Sciatic nerve (tissue), 2 donors: ENCODE measurements at regions not wholly inside any gene's neighbourhood (a gene's known extent, or its start where the extent isn't known, plus 50 kb on each side); places are given as distances from the start of the nearest gene placed in this dataset.
"Not testable (repeated sequence)": the region's sequence is repeated elsewhere in the genome, so short reads cannot be mapped to it uniquely, and the experiment has no call there.

ENCODE experiments used
- ATAC-seq: fragments of 200-7000 bp; cut with Tn5 transposase; one replicate; pipeline ENCODE4 v1.9.1; 2020; ENCODE audit warnings: mild to moderate bottlenecking, moderate library complexity
- DNase-seq: peaks from one replicate; pipeline ENCODE4 v3.0.0-alpha.2; 2020; ENCODE audit warnings: low spot score
- intact Hi-C: fragments of 100-400 bp; cut with DNase I; formaldehyde crosslinking; loops from one replicate; pipeline ENCODE4 v1.14.2; 2022
- donor health status: DM: no; HTN: no; CAD: no.
- donor health status: DM: no; HTN: no; CAD: no.

DNA sequence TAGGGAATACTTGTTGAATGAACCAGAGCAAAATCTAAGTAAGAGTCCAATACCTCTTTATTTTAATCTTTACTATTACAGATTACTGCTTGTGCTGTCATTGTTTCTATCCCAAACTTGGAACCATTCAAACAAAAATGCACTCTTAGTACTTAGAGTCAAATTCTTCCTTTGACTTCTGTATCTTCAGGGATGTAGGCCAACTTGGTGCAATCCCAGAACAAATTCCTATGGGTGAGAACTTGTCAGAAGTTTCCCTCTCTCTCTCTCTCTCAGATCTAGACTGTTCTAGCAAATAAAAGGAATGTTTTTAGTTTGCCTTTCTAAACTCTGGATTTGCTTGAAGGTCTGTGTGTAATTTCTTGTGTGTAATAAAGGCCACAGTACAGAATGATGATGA, 329.0 kb upstream of the TMTC4 start:
- intact Hi-C loops = no loop called here
- no peak for ATAC-seq
- DNase-seq = no peak

DNA sequence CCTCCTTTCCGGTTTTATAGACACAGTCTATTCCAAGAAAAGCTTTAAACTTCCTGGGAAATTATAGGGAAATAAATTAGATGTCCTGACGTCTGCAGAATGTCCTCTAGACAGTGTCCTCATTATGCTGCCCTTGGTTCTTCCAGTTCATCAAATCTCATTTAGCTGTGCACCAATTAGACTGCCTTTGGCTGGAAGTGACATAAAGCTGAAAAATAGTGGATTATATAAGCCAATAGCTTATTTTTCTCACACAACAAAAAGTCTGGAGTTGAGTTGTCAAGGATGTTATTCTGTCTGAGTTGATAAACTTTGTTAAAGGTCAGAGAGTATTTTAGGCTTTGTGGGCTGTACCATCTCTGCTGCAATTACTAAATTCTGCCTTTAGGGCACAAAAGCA, 314.8 kb upstream of the TMTC4 start:
- DNase-seq (no peak), ATAC-seq (no peak)
- intact Hi-C loops = no loop called here

DNA sequence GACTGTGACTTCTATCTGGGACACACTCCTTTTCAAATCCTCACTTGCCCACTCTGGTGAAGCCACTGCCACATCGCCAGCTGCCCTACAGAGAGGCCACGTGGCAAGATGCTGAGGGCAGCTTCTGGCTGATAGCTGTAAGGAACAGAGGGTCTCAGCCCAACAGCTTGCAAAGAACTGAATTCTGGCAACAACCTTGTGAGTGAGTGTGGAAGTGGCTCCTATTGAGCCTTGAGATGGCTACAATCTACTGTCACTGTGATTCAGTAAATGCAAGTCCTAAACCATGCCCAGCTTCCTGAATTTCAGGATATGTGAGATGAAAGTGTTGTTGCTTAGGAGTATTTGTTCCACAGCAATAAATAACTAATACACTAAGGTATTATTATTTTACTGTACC, 314.3 kb upstream of the TMTC4 start:
- intact Hi-C loops = no loop called here
- ATAC-seq (no peak), DNase-seq (no peak)

DNA sequence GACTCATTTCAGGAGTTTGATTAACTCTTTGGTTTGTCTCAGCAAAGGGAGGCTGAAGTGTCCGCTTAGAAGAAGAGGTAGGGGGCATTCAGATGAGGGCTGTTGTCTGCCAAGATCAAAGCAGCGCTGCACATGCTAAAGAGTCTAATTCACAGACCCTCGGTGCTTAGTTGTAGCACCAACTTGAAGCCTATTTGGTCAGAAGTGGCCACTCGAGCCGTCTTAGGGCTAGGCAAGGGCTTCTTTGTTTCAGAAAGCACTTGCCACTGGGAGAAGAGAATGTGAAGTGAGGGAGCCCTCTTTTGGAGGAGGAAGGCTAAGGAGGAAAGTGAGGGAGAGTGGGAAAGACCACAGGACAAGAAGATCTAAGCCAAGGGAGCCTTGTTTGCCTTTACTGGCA, 313.4 kb upstream of the TMTC4 start:
- intact Hi-C loops = no loop called here
- no peak for ATAC-seq
- DNase-seq = no peak

DNA sequence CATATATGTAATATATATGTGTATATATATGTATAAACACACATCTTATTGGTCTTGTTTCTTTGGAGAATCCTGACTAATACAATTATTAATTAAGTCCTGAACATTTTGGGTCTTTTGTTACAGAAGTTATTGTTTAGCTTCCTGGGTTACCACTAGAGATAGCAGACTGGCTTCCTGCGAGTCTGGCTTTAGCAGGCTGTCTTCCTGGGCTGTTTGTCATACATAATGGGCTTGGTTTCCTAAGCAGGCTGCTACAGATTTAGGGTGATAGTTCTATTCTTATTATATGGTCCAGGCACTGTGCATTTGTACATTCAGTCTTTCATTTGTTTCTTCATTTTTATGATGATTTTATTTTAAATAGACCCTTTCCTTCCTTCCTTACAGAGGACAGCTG, 312.0 kb upstream of the TMTC4 start:
- ATAC-seq = no peak
- intact Hi-C loops = no loop called here
- DNase-seq = no peak

DNA sequence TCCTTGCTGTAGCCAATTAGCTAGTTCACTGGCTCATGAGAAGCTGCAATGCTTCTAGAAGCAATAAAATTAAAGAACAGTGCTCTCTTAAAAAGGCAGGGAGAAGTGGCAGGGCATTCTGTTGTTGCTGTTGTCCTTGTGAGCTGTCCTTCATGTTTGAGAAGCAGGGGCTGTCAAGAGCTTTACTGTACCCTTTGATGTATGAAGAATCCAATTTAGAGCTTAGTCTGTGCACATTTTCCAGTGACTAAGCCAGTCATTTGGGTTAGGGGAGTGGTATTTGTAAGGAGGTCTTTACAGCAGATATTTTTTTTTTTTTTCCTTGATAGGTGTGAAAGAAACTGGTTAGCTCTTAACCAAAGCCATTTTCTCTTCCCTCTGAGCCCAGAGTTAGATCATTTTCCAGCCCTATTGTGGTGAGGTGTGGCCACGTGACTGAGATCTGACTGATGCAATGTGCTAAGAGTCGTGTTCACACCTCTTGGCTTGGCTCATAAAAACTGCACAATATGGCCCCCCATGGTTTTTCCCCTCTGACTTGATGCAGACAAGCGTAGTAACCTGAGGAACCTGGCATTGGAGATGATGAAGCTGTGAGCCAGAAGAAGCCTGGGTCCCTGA, 309.6 kb upstream of the TMTC4 start:
- DNase-seq (no peak), ATAC-seq (no peak)
- intact Hi-C loops = no loop called here

DNA sequence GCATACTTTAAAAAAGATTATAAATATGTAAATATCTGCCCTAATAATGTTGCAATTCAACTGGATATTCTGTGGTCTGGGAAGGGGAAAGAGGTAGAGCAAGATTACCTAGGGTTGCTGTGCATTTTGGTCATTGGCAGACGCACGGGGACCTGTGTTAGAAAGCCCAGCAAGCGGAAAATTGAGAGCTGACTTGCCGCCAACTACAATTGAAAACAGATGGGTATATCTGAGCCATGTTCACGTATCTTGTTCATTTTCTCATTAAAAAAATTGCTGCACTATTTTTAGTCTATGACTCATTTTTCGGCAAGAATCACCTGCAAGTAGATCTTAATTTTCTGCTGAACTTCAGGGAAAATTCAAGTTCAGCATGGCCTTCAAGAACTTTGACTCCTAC, 308.5 kb upstream of the TMTC4 start:
- ATAC-seq (no peak), DNase-seq (no peak)
- intact Hi-C loops = no loop called here

DNA sequence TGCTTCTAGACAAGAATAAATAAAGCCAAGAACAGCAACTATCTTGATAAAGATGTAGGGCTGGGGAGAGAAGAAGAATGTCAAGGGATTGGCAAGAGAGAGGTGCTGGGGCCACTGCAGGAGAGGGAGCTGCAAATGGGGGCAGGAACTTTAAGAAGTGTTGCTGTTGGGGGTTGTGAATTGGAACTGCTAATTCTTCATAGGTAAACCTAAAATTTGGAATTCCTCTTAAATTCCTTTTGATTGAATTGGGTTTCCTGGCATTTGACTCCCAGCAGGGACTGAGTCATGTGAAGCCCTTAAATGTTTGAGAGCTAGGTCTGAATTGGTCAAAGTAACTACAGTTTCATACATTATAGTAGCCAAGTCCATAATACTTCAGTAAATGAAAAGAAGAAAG, 305.6 kb upstream of the TMTC4 start:
- ATAC-seq = no peak
- no peak for DNase-seq
- intact Hi-C loops = no loop called here

DNA sequence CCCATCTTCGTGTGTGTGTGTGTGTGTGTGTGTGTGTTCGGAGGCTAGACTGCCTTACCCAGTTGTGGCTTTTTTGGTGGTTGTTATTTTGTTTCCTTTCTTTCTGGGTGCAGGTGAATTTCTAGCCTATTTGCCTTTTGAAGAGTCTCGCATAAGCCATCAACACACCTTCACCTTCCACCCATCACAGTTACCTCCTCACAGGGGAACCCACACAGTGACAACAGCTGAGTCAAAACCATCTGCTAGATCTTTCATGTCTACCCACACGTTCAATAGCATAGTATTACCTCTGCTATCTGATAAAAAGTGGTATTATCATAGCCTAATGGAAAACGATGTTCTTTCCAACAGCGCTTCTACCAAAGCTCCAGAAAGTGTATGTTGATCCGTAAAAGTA, 303.2 kb upstream of the TMTC4 start:
- DNase-seq (no peak), ATAC-seq (no peak)
- intact Hi-C loops = no loop called here

DNA sequence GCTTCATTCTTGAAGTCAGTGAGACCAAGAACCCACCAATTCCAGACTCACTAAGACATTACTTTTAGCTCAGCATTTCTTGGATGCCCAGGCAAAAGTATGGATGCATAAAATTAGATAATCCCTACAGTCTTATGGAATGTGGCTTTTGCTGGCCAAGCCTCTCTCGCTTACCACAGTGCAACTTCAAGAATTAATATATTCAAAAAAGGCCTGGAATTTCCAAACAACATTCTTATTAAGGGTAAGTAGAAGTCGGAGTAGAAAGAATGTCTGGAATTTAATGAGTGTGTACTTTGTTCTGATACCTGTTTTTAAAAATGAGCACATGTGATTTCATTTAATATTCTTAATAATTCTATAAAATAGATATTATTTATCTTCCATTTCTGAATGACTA, 302.4 kb upstream of the TMTC4 start:
- intact Hi-C loops = no loop called here
- no peak for ATAC-seq
- DNase-seq = no peak

DNA sequence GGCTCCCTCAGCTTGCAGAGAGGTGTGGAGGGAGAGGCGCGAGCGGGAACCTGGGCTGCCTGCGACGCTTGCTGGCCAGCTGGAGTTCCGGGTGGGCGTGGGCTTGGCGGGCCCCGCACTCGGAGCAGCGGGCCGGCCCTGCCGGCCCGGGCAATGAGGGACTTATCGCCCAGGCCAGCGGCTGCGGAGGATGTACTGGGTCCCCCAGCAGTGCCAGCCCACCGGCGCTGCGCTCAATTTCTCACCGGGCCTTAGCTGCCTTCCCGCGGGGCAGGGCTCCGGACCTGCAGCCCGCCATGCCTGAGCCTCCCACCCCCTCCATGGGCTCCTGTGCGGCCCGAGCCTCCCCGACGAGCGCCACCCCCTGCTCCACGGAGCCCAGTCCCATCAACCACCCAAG, 301.1 kb upstream of the TMTC4 start:
- intact Hi-C loops, ATAC-seq, DNase-seq: not testable (repeated sequence)

DNA sequence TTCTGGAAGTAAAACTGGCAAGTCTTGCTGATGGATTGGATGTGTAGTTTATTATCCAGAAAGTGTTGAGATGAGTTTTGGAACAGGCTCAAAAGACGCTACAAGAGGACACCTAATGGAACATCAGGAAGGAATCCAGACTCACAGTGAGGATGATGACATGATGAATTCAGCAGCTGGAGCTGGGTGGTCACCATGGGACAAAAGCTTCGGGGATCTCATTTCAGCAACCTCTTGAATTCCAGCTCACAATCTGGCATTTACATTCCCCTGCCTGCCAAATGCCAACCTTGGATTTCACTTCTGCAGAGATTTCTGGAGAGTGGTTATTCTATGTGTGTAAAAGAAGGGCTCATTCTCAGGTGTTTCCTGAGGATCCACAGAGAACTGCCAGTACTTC, 288.0 kb upstream of the TMTC4 start:
- DNase-seq = no peak
- no peak for ATAC-seq
- intact Hi-C loops = no loop called here

DNA sequence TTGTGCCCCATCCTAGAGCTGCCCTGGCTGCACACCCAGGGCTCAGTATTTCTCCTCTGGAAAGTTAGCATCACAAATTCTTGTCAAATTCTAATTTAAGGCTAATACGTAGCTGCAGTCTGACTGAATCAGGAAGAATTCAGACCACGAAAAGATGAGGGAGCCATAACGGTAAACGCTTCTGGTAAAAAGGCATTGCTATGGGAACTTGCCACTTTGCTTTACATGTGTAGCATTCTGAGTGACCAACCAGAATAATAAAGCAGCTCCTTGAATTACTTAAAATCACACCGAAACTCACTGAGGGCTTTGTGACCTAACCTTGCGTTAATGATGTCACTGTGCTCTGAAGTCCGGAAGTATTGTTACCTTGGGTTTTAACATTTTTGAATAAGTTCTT, 286.6 kb upstream of the TMTC4 start:
- no peak for DNase-seq
- no peak for ATAC-seq
- intact Hi-C loops = no loop called here

DNA sequence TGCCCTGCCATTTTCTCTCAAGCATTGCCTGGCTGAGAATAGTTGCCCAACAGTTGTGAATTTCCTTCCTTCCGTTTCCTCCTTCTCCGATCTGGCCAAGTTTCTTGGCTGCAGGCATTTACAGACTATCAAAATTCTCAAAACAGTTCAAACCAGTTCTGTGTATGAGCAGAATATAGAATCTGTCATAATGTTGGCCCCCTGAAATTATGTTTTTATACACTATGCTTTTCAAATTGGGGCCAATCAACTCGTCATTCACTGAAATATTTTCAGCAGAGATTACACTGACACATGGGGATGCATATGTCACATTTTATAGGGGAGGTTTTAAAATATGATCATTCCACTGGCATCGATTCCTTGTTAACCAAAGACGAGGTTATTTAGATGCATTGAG, 284.2 kb upstream of the TMTC4 start:
- ATAC-seq (no peak), DNase-seq (no peak)
- intact Hi-C loops = no loop called here

DNA sequence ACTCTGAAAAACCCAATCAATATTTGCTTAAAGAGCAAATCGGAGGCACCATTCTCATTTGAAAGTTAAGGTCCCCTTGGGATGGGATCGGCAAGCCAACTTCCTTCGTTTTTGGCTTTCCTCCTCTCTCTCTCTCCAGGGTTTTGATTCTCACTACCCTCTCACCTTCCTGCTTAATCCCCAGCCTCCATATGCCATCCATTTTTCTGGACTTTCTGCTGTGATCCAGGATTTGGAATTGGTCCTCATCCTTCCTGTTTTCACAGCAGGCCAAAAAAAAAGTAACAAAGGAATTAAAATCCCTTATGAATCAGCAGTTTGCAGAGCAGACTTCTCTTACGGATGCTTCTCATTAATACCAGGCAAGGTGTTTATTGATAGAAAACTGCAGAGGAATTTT, 283.1 kb upstream of the TMTC4 start:
- ATAC-seq = no peak
- intact Hi-C loops = no loop called here
- DNase-seq = no peak

DNA sequence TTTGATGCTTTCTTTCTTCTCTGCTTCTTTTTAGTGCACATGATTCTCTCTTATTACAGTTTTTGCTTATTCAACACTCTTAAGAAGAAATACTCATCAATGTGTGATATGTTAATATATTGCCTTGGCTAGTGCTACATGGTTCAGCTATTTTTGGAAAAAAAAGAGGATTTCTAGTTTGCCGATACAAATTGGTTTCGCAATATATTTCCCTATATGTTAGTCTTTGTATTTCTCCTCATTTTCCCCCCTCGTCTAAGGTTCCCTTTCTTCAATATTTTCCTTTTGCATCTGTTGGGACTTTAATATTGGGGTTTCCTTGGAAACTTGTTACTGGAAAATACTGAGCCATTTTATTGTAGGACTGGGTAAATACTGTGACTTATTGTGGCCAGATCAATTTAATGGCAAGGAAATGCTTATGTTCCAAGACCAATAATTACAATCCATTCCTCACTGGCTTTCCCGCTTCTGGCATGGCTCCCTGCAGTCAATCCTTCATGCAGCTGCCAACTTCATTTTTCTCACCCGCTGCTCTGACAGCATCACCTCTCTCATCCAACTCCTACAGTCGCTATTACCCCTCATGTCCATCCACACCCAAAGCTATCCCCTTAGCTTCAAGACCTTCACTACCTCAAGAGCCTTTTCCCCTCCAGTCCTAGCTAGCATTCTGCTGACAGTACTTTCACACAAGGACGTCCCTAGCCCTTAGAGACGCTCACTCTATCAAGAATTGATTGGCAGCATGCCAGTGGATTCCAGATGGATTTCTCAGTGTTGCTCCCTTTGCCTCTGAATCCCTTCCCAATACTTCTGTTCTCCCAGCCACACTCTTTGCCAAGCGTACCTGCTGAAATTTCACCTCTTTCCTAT, 280.1 kb upstream of the TMTC4 start:
- DNase-seq (no peak), ATAC-seq (no peak)
- intact Hi-C loops = no loop called here

DNA sequence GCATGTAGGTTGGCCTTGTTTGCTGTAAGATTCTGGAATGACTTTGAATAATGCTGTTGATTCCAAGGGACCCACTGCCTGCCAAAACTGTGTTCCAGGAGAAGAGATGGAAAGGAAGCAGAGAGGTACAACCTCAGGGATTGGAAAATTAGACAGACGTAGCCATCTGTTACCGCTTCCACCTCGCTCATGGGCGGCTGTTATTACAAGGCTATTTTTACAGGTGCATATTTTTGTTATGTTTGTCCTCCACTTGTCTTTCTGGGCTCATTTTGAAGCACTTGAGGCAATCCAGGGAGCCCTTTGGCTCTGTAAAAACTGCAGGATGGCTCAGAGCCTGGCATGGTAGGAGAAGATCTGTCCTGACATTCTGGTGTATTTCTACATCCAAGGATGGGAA, 276.4 kb upstream of the TMTC4 start:
- intact Hi-C loops = no loop called here
- ATAC-seq (no peak), DNase-seq (no peak)

DNA sequence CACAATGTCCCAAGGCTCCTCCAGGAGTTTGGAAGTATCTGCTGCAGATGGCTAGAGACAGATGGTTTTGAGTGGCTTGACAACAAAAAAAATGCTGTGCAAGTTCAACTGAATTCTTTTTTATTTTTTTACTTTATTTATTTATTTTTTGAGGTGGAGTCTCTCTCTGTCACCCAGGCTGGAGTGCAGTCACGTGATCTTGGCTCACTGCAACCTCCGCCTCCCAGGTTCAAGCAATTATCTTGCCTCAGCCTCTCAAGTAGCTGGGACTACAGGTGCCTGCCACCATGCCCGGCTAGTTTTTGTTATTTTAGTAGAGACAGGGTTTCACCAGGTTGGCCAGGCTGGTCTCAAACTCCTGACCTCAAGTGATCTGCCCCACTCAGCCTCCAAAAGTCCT, 274.3 kb upstream of the TMTC4 start:
- ATAC-seq, DNase-seq, intact Hi-C loops: not testable (repeated sequence)

DNA sequence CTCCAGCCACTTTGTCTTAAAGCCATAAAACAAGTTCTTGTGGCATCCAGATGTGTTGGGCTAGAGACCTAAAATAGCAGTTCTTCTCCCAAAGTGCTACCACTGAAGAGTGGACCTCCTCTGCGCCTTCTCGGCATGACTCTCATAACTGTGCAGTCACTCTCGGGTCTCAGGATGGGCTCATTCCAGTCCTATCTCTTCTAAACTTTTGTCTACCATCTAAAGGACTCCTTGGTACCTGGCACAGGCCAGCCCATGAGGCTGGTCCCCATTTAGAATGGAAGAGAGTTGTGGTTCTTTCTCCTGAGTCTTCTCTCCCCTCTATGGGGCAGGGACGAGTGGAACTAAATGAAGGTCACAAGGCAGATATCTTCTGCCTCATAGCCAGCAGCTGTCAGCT, 272.0 kb upstream of the TMTC4 start:
- ATAC-seq = no peak
- no peak for DNase-seq
- intact Hi-C loops = no loop called here

DNA sequence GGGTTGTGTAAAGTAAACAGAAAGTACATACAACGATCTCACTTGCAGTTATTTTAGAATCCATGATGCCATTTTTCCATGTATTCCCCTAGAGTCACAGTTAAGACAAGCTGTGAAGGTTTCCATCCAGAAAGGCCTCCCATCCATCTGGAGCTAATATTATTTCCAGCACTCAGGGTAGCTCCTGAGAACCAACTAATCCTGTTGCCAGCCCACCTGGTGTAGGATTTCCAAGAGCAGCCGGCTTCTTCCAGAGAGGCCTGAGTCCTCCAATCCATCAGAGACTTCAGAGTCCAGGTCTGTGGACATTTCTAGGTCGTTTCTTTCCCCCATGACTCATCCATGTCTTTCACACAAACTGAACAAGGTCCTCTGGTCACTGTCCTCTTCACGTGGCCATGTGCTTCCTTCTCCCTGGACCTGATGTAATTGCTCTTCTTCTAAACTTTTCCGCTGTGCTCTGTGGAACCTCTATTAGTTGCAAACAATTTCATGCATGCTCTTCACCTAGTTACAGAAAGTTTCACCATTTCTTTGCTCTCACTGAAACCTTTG, 270.3 kb upstream of the TMTC4 start:
- DNase-seq = no peak
- intact Hi-C loops = no loop called here
- ATAC-seq = no peak

DNA sequence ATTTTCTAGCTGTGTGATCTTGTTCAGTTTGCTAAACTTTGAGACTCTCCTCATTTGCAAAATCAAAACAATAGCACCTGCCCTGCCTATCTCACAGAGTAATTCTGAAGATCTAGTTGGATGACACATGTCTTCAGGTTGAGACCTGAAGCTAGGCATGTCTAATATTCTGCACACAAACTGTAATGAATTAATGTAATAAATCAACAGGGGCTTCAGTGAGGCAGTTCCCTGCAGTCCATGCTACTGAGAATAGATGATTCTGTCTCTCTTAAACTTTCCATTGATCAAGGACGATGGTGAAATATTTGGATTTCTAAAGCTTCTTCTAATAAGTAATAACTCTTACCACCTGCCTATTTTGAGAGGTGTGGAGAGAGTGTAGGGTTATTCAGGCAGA, 268.1 kb upstream of the TMTC4 start:
- no peak for ATAC-seq
- no peak for DNase-seq
- intact Hi-C loops = no loop called here
